ENCODE measurements at regions not wholly inside any gene's neighbourhood (a gene's known extent, or its start where the extent isn't known, plus 50 kb on each side); places are given as distances from the start of the nearest gene placed in this dataset.

DNA sequence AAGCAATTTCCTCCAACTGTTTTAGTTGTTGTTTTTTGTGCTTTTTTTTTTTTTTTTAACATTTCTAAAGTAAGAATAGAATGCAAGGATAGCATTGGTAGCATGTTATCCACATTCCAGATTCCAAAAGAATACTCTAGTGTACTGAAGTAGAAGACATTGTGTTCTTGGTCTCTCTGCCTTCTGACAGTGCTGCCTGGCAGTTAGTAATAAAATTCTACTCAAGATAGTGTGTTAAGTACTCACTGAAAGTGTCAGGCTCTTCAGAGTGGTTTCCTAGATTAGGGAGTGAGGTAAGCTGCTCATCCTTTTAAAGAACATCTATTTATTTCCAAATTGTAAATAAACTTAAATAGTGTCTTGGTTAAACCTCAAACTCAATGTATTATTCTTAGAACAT, 253.7 kb downstream of the HNMT start:
- no peak for TF ChIP-seq CTCF (IDR thresholded peaks at IDR 0.05; ENCODE audit: extremely low read depth in 1 of 2, insufficient read depth in 1 of 2, low read depth in 1 of 2, low read length in 2 of 2)
- no peak for TF ChIP-seq MAX (IDR thresholded peaks at IDR 0.05; ENCODE audit: insufficient read depth, insufficient read length)
- no peak for TF ChIP-seq POLR2A (IDR thresholded peaks at IDR 0.05; ENCODE audit: low read depth, low read length)
- no peak for TF ChIP-seq EZH2 (IDR thresholded peaks at IDR 0.05; ENCODE audit: borderline replicate concordance, low read depth, low read length, severe bottlenecking)
- TF ChIP-seq FOS (IDR thresholded peaks at IDR 0.05; ENCODE audit: borderline replicate concordance, insufficient read depth, low read length), result no peak
- no peak for TF ChIP-seq MYC (IDR thresholded peaks at IDR 0.05; ENCODE audit: low read depth, low read length)
- TF ChIP-seq POLR2AphosphoS5 (IDR thresholded peaks at IDR 0.05; ENCODE audit: insufficient read depth, low read depth, low read length), result no peak

All from endothelial cell of umbilical vein (primary cell).